GM12872 (cell line): ENCODE measurements at regions not wholly inside any gene's neighbourhood (a gene's known extent, or its start where the extent isn't known, plus 50 kb on each side); places are given as distances from the start of the nearest gene placed in this dataset.

Experiments used
- TF ChIP-seq, protein P1 (sequence below): IDR thresholded peaks from 3 replicates; pipeline ENCODE4 v1.5.1; 2011; ENCODE audit warnings: low read depth, mild to moderate bottlenecking, low read length, moderate library complexity; ENCODE audit not compliant: insufficient read depth

DNA sequence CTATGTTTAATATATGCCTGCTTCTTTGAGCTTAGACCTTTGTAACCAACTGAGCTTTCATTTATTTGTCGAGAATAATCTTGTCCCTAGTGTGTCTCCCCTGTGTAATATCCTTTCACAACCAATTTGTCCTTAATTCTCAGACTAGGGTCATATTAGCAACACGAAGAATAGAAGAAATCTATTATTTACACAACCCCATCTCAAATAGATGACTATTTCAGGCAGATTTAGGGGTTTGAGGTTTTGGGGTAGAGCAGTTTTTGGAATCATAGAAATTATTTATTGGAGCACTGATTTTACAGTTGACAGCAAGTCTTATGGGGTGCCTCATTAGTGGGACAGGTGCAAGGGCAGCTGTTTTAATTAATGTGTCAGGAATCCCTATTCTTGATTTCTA, 91.2 kb upstream of the ANO4 start:
- TF ChIP-seq, protein P1, sequence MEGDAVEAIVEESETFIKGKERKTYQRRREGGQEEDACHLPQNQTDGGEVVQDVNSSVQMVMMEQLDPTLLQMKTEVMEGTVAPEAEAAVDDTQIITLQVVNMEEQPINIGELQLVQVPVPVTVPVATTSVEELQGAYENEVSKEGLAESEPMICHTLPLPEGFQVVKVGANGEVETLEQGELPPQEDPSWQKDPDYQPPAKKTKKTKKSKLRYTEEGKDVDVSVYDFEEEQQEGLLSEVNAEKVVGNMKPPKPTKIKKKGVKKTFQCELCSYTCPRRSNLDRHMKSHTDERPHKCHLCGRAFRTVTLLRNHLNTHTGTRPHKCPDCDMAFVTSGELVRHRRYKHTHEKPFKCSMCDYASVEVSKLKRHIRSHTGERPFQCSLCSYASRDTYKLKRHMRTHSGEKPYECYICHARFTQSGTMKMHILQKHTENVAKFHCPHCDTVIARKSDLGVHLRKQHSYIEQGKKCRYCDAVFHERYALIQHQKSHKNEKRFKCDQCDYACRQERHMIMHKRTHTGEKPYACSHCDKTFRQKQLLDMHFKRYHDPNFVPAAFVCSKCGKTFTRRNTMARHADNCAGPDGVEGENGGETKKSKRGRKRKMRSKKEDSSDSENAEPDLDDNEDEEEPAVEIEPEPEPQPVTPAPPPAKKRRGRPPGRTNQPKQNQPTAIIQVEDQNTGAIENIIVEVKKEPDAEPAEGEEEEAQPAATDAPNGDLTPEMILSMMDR: no peak

DNA sequence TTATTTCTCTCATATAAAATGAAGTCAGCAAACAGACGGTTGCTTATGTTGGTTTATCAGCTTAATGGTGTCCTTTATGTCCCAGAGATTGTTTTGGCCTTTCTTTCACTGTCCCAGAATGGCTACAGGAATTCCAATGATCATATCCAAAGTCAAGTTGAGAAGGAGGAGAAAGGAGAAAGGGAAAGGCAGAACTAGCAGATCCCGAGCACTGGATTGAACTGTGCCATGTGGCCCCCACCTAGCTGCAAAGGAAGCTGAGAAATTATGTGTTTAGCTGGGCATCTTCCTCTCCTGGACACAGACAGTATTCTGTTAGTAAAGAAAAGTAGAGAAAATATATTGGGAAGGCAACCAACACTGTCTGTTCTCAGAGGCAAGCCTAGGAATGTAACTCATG, 90.7 kb upstream of the ANO4 start:
- TF ChIP-seq, protein P1: no peak

DNA sequence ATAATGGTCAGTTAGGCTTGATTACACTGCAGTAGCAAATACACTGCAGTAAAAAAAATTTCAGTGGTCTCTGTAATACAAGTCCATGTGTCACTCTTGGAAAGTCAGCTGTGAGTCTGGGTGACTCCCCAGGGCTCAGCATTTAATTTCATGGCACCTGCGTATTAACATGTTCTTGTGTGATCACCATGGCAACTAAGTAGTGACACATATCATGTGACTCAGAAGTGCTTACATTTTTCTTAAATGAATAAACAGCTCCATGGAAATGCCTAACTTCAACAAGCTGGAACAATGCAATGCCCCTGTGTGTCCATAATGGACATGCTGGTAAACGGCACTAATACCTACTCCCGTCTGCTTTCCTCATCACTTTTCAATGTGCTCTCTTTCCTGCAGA, 88.5 kb upstream of the ANO4 start:
- TF ChIP-seq, protein P1: no peak

DNA sequence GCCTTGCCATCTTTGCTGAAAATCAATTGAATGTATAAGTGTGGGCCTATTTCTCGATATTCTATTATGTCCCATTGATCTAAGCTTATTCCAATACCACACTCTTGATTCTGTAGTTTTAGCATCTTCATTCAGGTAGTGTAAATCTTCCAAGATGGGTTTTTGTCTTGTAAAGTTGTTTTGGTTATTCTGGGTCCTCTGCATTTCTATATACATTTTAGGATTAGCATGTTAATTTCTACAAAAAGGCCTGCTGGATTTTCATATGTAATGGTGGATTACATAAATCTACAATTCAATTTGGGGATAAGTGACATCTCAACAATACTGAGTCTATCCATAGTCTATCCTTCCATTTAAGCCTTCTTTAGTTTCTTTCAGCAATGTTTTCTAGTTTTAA, 86.0 kb upstream of the ANO4 start:
- TF ChIP-seq, protein P1: no peak

DNA sequence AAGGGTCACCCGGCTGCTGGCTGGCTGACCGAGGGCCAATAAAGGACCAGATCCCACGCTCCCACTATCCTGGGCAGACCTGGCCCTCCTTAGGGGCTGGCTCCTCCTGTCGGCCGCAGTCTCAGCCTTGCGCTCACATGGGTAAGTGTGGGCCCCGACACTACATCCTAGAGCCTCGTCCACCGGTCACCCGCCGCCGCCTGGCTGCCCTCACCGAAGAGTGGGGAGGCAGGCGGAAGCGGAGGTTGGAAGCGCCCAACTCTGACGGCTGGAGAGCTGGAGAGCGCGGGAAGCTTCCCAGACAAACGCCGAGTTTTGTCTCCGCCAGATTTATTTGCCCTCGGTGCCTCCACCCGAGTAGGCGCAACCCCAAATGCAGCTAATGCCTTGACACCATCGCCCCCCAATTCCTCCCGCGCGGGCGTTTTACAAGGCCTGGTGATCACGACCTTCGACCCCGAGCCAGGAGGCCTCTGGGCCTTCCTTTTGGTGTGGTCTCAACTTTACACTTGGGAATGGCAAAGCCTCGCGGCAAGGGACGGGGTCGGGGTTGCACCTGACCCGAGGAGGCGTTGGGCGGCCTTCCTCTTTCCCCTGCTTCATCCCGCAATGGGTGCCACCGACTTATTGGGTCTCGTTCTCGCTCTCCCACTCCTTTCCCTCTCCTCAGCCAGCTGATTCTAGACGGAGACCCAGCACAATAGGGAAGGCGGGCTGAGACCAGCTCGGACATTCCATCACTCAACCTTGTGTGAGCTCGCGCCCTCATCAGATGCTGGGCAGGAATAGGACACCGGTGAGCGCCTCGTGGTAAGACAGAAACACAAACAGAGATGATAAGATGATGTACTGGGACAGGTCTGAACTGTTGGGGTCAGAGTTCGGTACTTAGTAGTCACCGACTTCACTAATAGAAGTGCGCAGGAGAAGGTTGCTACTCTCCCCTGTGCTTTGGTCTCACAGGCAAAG, 78.3 kb upstream of the ANO4 start:
- TF ChIP-seq, protein P1: no peak

DNA sequence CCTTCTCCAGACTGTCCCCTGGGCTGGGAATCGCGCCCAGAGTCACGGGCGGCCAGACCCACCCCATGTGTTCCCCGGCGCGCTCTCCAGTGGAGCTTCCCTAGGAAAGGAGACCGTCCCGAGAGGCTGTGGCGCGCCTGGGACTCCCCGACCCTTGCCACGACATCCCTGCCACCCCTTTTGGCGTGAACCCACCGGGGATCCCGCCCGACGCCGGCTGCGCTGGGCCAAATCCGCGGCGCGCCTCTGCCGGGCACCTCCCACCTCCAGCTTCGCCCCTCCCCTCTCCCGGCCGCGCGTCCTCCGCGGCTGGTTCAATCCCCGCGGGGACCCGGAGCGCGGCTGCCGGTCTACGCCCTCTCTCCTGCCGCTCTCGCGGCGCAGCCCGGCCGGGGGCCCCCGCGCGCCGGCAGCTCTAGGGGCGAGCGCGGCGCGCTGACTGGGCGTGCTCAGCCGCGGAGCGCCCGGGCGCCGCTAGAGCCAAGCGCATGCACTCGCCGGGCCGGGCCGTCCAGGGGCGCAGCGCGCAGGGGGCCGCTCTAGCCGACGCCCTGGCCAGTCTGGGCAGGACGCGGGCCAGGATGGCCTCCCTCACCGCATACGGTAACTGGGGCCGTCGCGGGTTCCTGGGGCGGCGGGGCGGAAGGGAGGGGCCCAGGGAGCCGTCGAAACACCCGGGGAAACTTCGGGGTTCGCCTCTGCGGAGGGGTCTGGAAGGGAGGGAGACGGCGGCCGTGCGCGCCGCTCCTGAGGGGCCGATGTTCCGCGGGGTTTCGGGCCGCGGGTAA, 77.4 kb upstream of the ANO4 start:
- TF ChIP-seq, protein P1: no peak

DNA sequence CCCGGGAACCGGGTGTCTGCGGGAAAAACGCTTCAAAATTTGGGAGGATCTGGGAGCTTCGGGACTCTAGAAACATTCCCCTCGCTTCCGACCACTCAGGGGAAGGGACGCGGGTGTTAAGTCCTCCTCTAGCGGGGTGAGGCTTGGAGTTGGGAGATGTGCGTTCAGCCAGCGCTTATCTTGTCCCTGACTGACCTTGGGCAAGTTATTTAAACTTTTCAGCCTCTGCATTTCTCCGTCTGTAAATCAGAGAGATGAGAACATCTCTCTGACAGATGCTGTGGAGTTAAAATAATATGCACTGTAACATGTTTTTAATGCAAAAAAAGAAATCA, 76.9 kb upstream of the ANO4 start:
- TF ChIP-seq, protein P1: no peak
